ENCODE measurements at regions not wholly inside any gene's neighbourhood (a gene's known extent, or its start where the extent isn't known, plus 50 kb on each side); places are given as distances from the start of the nearest gene placed in this dataset.

DNA sequence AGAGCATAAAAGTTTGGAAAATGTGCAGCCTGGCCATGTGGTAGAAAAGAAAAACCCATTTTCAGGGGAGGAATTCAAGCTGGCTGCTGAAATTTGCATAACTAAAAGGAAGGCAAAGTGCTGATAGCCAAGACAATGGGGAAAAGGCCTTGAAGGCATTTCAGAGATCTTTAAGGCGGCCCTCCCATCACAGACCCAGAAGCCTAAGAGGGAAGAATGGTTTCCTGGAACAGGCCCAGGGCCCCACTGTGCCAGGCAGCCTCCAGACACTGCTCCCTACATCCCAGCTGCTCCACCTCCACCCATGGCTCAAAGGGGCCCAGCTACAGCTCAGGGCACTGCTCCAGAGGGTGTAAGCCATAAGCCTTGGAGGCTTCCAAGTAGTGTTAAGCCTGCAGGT lies 158.0 kb upstream of the PRDX4 start:
- no peak for TF ChIP-seq EZH2phosphoT487 (IDR thresholded peaks at IDR 0.05; ENCODE audit: insufficient read depth, low read depth)
- no peak for TF ChIP-seq EZH2 (IDR thresholded peaks at IDR 0.05; ENCODE audit: insufficient read depth, poor library complexity, severe bottlenecking)

Data from GM23248 (cell line).